HK-2 (cell line): ENCODE measurements at regions not wholly inside any gene's neighbourhood (a gene's known extent, or its start where the extent isn't known, plus 50 kb on each side); places are given as distances from the start of the nearest gene placed in this dataset.

Source experiments
- DNase-seq: peaks from one replicate; pipeline ENCODE4 v3.0.0-alpha.2; 2018; ENCODE audit not compliant: unreplicated experiment

DNA sequence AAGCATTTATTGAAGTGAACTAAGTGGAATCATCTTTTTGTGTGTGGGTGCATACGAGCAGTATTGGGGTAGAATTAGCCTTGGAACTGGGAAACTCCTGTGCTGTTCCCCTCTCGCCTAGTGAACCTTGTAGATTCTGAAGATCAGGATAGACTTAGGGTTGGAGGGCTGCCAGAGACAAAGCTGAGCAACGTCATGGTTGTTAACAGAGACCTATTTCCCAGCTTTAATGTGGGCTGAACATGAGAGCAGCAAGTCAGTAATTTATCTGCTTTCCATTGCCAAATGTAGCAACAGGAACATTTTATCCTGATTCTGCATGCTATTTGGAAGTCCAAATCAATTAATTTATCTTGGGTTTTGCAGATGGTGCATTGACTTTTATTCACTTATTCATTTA lies 246.6 kb downstream of the IL20RB start:
- no peak for DNase-seq

GRCh38 chr3:137205394-137206045 lies 247.7 kb downstream of the IL20RB start:
- DNase-seq = no peak

DNA sequence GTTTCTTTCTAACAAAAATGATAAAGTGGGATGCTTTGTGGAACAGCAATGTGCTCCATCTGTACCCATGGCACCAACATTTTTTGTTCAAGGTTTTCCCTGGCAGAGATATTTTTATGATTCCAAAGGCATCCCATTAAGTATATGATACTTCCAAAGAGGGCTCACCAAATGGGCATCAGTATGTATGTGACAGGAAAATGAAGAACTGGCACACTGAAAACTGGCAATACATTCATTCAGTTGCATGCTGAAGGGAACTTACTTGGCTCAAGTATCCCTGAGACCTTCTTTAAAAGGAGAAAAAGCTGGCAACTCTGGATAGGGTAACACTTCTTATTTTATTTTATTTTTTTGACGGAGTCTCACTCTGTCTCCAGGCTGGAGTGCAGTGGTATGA lies 249.8 kb downstream of the IL20RB start:
- no peak for DNase-seq

DNA sequence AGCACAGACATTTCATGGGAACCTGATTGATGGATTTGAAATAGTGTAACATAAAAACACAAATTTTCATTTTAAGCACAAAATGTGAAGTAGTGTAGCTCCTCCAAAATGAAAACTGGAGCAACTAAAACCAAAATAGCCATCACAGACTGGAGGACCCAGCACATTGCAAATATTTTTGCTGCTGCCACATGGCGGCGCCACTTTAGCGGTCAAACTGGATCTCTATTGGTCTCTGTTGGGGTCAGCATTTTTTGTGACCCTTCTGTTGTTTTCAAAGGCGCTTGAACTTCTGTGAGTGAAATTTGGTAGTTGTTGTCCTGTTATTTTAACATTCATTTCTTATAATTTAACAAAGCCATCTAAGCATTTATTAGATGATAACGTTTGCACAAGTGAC lies 259.9 kb downstream of the IL20RB start:
- DNase-seq = no peak

DNA sequence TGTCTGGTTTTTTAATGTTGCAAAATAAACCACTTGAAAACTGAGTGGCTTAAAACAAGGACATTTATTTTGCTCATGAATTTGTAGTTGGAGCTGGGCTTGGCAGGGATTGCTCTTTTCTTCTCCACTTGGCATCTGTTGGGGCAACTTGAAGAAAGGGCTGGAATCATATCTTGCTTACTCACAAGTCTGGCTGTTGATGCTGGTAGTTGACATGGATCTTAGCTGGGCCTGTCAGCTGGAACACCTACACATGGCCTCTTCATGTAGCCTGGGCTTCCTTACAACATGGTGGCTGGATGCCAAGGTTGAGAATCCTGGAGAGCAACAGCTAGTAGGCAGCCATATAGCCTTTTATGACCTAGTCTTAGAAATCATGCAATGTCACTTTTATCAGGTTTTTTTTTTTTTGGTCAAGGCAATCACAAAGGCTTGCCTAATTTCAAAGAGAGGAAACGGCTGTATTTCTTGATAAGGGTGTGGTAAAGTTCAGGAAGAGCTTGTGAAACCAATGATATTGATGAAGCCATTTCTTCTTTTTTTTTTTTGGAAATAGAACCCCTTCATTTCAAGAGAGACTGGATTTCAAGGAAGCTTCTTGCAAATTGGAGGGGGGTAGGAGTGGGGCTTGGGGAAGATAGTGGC lies 262.1 kb downstream of the IL20RB start:
- DNase-seq = no peak

DNA sequence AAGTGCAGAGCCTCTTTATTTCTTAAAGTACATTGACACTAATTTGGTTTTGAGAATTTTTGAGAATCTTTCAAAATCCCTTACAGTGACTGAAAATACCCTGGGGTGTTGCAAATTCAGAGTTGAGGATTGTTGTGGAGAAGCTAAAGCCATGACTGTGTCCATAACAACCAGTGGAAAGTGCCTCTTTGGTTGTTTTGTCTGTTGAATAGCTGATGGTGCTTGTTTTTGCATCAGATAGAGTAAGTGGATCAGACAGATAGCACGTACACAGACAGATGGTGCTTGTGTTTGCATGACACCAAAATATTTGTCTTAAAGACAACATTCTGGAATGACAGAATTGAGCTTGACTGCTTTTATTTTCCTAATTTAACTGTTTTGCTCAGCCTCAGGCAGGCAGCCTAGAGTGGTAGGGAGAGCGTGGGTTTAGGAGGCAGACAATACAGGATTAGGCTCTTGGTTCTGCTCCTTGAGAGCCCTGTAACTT lies 265.0 kb downstream of the IL20RB start:
- no peak for DNase-seq

DNA sequence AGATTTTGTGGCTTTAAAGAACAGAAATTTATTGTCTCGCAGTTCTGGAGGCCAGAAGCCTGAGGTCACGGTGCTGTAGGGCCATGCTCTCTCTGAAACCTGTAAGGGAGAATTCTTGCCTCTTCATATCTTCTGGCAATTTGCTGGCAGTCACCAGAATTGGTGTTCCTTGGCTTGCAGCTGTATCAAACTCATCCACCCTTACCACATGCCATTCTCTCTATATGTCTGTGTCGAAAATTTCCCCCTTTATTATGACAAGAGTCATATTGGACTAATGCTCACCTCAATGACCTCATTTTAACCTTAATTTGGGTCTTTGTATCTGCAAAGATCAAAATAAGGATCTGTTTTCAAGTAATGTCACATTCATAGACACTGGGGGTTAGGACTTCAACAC lies 266.7 kb downstream of the IL20RB start:
- no peak for DNase-seq

DNA sequence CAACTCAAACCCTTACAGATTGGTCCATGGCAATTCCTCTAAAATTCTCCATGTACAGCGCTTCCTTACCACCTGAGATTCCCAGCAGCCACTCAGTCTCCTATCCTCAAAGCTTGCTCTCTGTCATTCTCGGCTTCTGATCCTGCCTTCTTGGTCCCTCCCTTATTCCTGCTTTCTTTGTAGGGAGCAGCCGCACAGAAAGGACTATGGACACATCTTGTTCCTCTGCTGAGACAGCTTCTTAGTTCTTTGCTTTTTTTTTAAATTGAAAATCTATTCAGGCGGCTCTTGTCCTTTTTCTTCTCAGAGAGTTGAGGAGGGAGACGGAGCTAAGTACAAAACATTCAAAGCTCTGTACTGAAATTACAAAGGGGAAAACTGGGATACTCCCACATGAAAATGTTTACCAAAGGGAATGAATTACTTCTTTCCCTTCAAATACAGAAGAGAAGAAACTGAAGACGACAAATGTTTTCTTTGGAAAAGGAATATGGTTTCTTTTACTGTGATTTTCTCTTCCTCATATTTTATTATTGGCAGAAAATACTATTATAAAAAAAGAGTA lies 285.1 kb downstream of the IL20RB start:
- no peak for DNase-seq

GRCh38 chr3:137246491-137246890 lies 288.7 kb downstream of the IL20RB start:
- DNase-seq = no peak

GRCh38 chr3:137249311-137249940 lies 291.6 kb downstream of the IL20RB start:
- DNase-seq = no peak

DNA sequence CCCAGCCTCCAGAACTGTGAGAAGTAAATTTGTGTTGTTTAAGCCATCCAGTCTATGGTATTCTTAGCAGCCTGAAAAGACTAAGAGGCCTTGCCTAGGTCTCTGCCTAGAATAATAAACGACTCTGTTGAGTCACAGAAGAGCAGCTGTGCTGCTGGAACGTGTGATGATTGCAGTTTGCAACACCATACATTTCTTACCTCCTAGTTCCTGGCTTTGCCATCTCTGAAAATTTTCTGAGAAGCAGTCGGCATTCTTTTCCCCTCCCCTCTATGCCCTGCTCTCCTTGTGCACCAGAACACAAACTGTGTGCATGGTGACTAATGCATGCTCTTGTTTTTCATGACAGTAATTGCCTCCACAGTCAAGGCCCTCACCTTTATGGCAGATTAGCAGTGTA lies 301.3 kb downstream of the IL20RB start:
- no peak for DNase-seq

DNA sequence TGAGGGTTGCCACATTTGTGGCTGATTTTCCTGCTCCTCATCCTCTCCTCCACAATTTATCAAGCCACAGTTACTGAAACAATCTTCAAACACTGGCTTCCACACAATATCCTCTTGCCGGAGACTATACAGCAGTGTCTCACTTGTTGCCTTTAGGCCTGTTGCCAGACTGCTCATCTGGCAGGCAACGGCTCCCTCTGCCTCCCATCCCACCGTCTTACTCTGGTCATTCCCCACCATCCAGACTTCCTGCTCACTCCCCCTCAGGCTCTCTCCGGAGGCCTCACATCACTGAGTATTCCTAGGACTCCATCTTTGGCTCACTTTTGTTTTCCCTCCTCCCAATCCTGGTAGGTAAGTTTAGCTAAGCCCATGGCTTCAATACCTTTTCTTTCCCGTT lies 301.9 kb downstream of the IL20RB start:
- no peak for DNase-seq

GRCh38 chr3:137264071-137264820 lies 306.5 kb downstream of the IL20RB start:
- no peak for DNase-seq

DNA sequence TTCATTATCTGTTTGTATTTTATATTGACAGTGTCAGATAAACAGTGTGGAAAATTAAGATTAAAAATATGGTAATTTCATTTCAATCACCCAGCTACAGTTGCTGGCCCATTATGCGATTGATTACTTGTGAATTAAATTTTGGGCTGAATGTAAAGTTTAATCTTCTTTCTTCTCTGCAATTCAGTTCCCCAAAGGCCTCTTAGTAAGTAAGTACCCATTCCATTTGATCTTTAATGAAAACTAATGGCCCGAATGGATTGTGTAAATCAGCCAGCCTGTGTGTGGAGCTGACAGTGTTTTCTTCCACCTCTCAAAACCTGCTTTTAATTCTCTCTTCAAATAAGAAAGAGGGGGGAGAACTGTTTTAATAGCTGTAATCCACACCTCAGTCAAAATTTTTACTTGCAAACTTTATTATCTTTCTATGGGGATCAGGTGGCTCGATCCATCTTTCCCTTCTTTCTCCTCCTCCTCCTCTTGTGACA lies 307.1 kb downstream of the IL20RB start:
- no peak for DNase-seq

DNA sequence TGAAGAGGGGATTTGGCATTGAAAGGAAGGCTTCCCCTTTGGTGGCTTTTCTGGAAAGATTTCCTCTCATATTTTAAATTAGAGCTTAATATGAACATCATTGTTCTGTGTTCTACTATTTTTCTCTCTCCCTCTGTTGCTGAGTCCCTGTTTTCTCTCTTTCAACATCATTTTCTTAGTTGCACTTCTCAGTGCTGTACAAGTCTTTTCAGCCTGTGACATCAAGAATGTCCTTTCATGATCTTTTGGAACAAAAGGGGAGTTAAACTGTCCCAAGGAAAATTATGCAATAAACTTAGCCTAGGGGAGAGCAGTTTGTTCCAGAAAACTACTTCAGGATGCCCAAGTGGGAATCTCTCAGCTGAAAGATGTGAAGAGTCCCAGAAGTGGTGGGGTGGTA lies 325.1 kb downstream of the IL20RB start:
- no peak for DNase-seq

DNA sequence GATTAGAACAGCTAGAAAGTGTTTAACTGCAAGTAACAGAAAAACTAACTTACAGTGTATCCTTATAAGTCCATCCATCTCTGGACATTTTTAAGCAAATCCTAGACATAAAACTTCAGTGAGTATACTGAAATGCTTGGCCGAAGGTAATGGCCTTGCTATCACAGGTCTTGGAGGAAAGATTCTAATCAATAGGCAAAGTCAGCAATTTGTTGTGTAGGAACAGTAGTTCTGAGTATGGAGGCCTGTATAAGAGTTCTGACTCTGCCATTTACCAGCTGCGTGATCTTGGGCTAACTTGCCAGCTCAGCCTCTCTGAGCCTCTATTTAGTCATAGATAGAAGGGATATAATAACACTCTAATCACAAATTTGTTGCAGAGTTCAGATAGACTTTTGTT lies 328.1 kb downstream of the IL20RB start:
- DNase-seq = no peak

- DNase-seq = no peak
Observed at GRCh38 chr3:137293086-137293485, 335.3 kb downstream of the IL20RB start.

DNA sequence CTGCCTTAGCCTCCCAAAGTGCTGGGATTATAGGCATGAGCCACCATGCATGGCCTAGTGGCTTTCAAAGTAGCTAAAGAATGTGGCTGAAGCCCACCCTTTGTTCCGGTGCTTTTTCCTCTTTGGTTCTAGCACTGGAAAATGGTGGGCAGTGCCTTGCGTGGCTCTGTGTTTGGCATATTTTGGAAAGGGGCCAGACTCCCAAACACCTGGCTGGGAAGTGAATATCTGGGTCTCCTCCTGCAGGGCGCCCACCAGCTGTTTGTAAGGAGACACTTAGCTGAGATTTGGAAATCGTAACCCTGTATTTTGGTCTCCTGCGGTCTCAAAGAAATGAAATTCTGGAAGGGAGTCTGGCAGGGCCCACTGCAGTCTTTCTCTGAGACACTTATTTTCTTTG lies 336.4 kb downstream of the IL20RB start:
- no peak for DNase-seq

GRCh38 chr3:137294839-137295238 lies 337.1 kb downstream of the IL20RB start:
- no peak for DNase-seq

- no peak for DNase-seq
Observed at GRCh38 chr3:137295336-137295735, 337.6 kb downstream of the IL20RB start.

GRCh38 chr3:137296116-137296515 lies 338.3 kb downstream of the IL20RB start:
- no peak for DNase-seq

DNA sequence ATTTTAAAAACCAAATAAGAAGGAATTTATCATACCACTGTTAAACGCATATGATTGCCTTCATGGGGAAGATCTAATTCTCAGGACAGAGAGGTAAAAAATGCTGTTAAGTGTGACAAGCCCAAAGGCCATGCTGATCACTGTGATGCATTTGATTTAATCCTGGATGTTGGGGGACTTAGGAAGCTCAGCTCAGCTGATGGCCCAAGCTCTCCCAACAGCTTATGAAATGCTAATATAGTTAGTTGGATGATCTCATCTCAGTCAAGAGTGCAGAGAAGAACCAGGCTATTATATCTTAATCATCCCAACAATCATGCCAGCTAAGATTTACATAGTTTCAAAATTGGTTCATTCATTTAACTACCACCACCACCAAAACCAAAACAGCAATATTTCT lies 340.0 kb downstream of the IL20RB start:
- DNase-seq = no peak
